ENCODE measurements at regions not wholly inside any gene's neighbourhood (a gene's known extent, or its start where the extent isn't known, plus 50 kb on each side); places are given as distances from the start of the nearest gene placed in this dataset.

DNA sequence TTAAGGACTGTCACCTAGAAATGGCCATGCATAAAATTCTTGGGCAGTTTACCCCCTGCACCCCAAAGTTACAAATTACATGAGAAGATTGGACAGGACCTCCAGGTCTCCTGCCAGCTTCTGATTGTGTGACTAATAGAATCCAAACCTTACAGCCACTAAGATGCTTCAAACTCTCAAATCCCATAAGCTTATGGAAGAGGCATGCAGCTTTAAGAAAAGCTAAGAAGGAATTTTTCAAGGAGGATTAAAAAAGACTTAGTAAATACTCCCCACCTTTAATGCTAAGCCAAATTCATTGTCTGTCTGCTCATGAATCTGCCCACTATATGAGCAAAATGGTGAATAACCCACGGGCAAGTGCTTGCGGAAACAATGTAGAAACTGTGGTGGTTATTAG, 86.3 kb downstream of the MAIP1 start:
- Histone ChIP-seq H3K4me1 (ENCODE audit: control insufficient read depth in 2 of 2, insufficient read depth in 2 of 2, low read length in 2 of 2) (no peaks in the 10 kb centered on the region), H4K20me1 (ENCODE audit: control insufficient read depth, insufficient read depth, low read length, poor library complexity, severe bottlenecking) (no peaks in the 10 kb centered on the region), H3K79me2 (ENCODE audit: control insufficient read depth, insufficient read depth, low read length) (no peaks in the 10 kb centered on the region), H3K9me3 (ENCODE audit: control extremely low read depth in 1 of 3, control insufficient read depth in 2 of 3, insufficient read depth in 1 of 3, low read length in 2 of 3) (peaks cover 0 to 13% (median 9%) of the 10 kb centered on the region in 3 donors), H3K27me3 (replicated peaks in 1 of 4; ENCODE audit: control extremely low read depth in 1 of 4, control insufficient read depth in 3 of 4, insufficient read depth in 4 of 4, low read length in 3 of 4) (peaks cover 0 to 3% (median 0%) of the 10 kb centered on the region in 4 experiments), H3K4me3 (ENCODE audit: control extremely low read depth in 1 of 5, extremely low read depth in 1 of 5, insufficient read depth in 1 of 5, low read depth in 2 of 5, low read length in 4 of 5) (no peak overlapping the region), H3K9ac (ENCODE audit: low read length) (no peak overlapping the region), H3K27ac (ENCODE audit: low read length in 2 of 2) (no peak overlapping the region), H3K4me2 (replicated peaks; ENCODE audit: low read depth, low read length, poor library complexity, severe bottlenecking) (no peak overlapping the region), H2AFZ (ENCODE audit: insufficient read depth, low read depth, low read length, poor library complexity, severe bottlenecking) (no peak overlapping the region), H3K36me3 (replicated peaks in 1 of 2; ENCODE audit: control extremely low read depth in 1 of 2, control insufficient read depth in 1 of 2, extremely low read depth in 1 of 2, insufficient read depth in 2 of 2, low read length in 1 of 2) (no peaks in the 10 kb centered on the region)
- H3K4me1 Mint-ChIP-seq, result no peaks in the 10 kb centered on the region
- ChIA-PET POLR2A (no interaction called here), CTCF (no interaction called here)
- no peak overlapping the region for H3K4me3 Mint-ChIP-seq
- peaks cover 8% of the 10 kb centered on the region for H3K27me3 Mint-ChIP-seq
- no peak for ATAC-seq (ENCODE audit: low read depth)
- no CpG with 5 or more reads among the region's 2 CpGs for WGBS (ENCODE audit: insufficient coverage)
- DNase-seq, result no peak
- TF ChIP-seq, protein P1, sequence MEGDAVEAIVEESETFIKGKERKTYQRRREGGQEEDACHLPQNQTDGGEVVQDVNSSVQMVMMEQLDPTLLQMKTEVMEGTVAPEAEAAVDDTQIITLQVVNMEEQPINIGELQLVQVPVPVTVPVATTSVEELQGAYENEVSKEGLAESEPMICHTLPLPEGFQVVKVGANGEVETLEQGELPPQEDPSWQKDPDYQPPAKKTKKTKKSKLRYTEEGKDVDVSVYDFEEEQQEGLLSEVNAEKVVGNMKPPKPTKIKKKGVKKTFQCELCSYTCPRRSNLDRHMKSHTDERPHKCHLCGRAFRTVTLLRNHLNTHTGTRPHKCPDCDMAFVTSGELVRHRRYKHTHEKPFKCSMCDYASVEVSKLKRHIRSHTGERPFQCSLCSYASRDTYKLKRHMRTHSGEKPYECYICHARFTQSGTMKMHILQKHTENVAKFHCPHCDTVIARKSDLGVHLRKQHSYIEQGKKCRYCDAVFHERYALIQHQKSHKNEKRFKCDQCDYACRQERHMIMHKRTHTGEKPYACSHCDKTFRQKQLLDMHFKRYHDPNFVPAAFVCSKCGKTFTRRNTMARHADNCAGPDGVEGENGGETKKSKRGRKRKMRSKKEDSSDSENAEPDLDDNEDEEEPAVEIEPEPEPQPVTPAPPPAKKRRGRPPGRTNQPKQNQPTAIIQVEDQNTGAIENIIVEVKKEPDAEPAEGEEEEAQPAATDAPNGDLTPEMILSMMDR (IDR thresholded peaks at IDR 0.05), result no peak
- no peak for TF ChIP-seq EZH2 (IDR thresholded peaks at IDR 0.05; ENCODE audit: borderline replicate concordance, insufficient read depth, low read depth, low read length, poor library complexity, severe bottlenecking)
- no peak overlapping the region for H3K27ac Mint-ChIP-seq
- intact Hi-C loops (cut with micrococcal nuclease), result no loop called here
- H3K9me3 Mint-ChIP-seq (ENCODE audit: insufficient read depth), result peaks cover 6% of the 10 kb centered on the region

DNA sequence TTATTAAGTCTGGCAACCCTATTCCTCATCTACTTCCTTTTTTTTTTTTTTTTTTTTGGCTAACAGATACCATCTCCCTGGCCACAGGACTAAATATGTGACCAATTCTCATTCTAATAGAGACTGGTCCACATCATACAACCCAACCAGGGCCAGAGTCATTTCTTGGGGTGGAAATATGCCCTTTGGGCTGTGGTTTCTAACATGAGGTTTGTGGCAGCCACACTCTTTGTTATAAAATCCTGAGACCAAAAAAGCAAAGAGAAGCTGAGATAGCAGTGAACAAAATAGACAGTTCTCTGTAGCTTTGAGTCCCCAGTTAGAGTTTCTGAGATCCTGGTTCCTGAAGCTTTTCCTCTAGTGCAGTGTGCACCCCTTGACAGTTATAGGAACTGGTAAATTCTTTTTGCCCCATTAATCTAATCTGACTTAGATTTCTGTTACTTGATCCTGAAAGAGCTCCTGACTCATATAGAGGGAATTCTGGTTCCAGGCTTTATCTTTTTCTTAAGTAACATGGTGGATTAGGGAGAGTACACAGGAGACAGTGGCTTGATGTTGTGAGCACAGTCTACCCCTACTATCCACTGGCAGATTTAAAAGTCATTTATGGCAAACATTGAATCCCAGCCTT, 86.8 kb downstream of the MAIP1 start:
- H3K27me3 Mint-ChIP-seq, result peaks cover 6% of the 10 kb centered on the region
- POLR2A ChIA-PET, result no interaction called here
- H4K20me1 ChIP-seq (ENCODE audit: control insufficient read depth, insufficient read depth, low read length, poor library complexity, severe bottlenecking), result no peaks in the 10 kb centered on the region
- TF ChIP-seq, protein P1 (IDR thresholded peaks at IDR 0.05), result no peak
- TF ChIP-seq EZH2 (IDR thresholded peaks at IDR 0.05; ENCODE audit: borderline replicate concordance, insufficient read depth, low read depth, low read length, poor library complexity, severe bottlenecking), result no peak
- no peaks in the 10 kb centered on the region for H3K4me1 Mint-ChIP-seq
- H3K36me3 ChIP-seq (replicated peaks in 1 of 2; ENCODE audit: control extremely low read depth in 1 of 2, control insufficient read depth in 1 of 2, extremely low read depth in 1 of 2, insufficient read depth in 2 of 2, low read length in 1 of 2), result no peaks in the 10 kb centered on the region
- H3K9me3 ChIP-seq (ENCODE audit: control extremely low read depth in 1 of 3, control insufficient read depth in 2 of 3, insufficient read depth in 1 of 3, low read length in 2 of 3), result peaks cover 0 to 13% (median 9%) of the 10 kb centered on the region in 3 donors
- H2AFZ ChIP-seq (ENCODE audit: insufficient read depth, low read depth, low read length, poor library complexity, severe bottlenecking), result no peak overlapping the region
- peaks cover 7% of the 10 kb centered on the region for H3K9me3 Mint-ChIP-seq (ENCODE audit: insufficient read depth)
- no peak overlapping the region for H3K4me2 ChIP-seq (replicated peaks; ENCODE audit: low read depth, low read length, poor library complexity, severe bottlenecking)
- CTCF ChIA-PET, result no interaction called here
- peaks cover 0 to 3% (median 0%) of the 10 kb centered on the region in 4 experiments for H3K27me3 ChIP-seq (replicated peaks in 1 of 4; ENCODE audit: control extremely low read depth in 1 of 4, control insufficient read depth in 3 of 4, insufficient read depth in 4 of 4, low read length in 3 of 4)
- no peak for DNase-seq
- H3K9ac ChIP-seq (ENCODE audit: low read length), result no peak overlapping the region
- H3K27ac Mint-ChIP-seq, result no peak overlapping the region
- no peak for ATAC-seq (ENCODE audit: low read depth)
- no peak overlapping the region for H3K4me3 ChIP-seq (ENCODE audit: control extremely low read depth in 1 of 5, extremely low read depth in 1 of 5, insufficient read depth in 1 of 5, low read depth in 2 of 5, low read length in 4 of 5)
- no peak overlapping the region for H3K4me3 Mint-ChIP-seq
- no peaks in the 10 kb centered on the region for H3K79me2 ChIP-seq (ENCODE audit: control insufficient read depth, insufficient read depth, low read length)
- no peaks in the 10 kb centered on the region for H3K4me1 ChIP-seq (ENCODE audit: control insufficient read depth in 2 of 2, insufficient read depth in 2 of 2, low read length in 2 of 2)
- intact Hi-C loops (cut with micrococcal nuclease), result no loop called here
- no peak overlapping the region for H3K27ac ChIP-seq (ENCODE audit: low read length in 2 of 2)

Data from B cell (primary cell).